Superior temporal gyrus (tissue), 1 donor: ENCODE measurements at regions not wholly inside any gene's neighbourhood (a gene's known extent, or its start where the extent isn't known, plus 50 kb on each side); places are given as distances from the start of the nearest gene placed in this dataset.
"Not testable (repeated sequence)": the region's sequence is repeated elsewhere in the genome, so short reads cannot be mapped to it uniquely, and the experiment has no call there.

ENCODE experiments used
- DNase-seq: peaks from one replicate; pipeline ENCODE4 v3.0.0-alpha.2; 2016; ENCODE audit errors: extremely low spot score

GRCh38 chr4:132266374-132266773 is 882.7 kb upstream of the PCDH10 start:
- DNase-seq = no peak

GRCh38 chr4:132267321-132267720 is 881.8 kb upstream of the PCDH10 start:
- no peak for DNase-seq

- no peak for DNase-seq
Measured at GRCh38 chr4:132269303-132269990, 879.6 kb upstream of the PCDH10 start.

GRCh38 chr4:132275583-132276121 is 873.4 kb upstream of the PCDH10 start:
- DNase-seq = no peak

- DNase-seq = no peak
Measured at GRCh38 chr4:132276185-132276584, 872.9 kb upstream of the PCDH10 start.

GRCh38 chr4:132276989-132277388 is 872.1 kb upstream of the PCDH10 start:
- DNase-seq = no peak

- DNase-seq = no peak
Measured at GRCh38 chr4:132281733-132282132, 867.4 kb upstream of the PCDH10 start.

GRCh38 chr4:132284910-132285426 is 864.1 kb upstream of the PCDH10 start:
- no peak for DNase-seq

- no peak for DNase-seq
Measured at GRCh38 chr4:132297346-132297745, 851.7 kb upstream of the PCDH10 start.

GRCh38 chr4:132299841-132300240 is 849.3 kb upstream of the PCDH10 start:
- no peak for DNase-seq

- DNase-seq = no peak
Measured at GRCh38 chr4:132312521-132312920, 836.6 kb upstream of the PCDH10 start.

- DNase-seq = no peak
Measured at GRCh38 chr4:132313852-132314251, 835.2 kb upstream of the PCDH10 start.

- no peak for DNase-seq
Measured at GRCh38 chr4:132316738-132317137, 832.4 kb upstream of the PCDH10 start.

GRCh38 chr4:132317923-132318322 is 831.2 kb upstream of the PCDH10 start:
- DNase-seq = no peak

- DNase-seq = no peak
Measured at GRCh38 chr4:132328761-132329160, 820.3 kb upstream of the PCDH10 start.

GRCh38 chr4:132330994-132331393 is 818.1 kb upstream of the PCDH10 start:
- DNase-seq = no peak

- DNase-seq = no peak
Measured at GRCh38 chr4:132332932-132333723, 816.0 kb upstream of the PCDH10 start.

- no peak for DNase-seq
Measured at GRCh38 chr4:132333724-132334047, 815.4 kb upstream of the PCDH10 start.

- DNase-seq = no peak
Measured at GRCh38 chr4:132334081-132334480, 815.0 kb upstream of the PCDH10 start.

- no peak for DNase-seq
Measured at GRCh38 chr4:132344924-132345828, 803.9 kb upstream of the PCDH10 start.

GRCh38 chr4:132346016-132346415 is 803.1 kb upstream of the PCDH10 start:
- no peak for DNase-seq

- DNase-seq = not testable (repeated sequence)
Measured at GRCh38 chr4:132351606-132352005, 797.5 kb upstream of the PCDH10 start.
